K562 (cell line): ENCODE measurements at regions not wholly inside any gene's neighbourhood (a gene's known extent, or its start where the extent isn't known, plus 50 kb on each side); places are given as distances from the start of the nearest gene placed in this dataset.

ENCODE experiments used
- RBM14 ChIP-seq: fragments of 200-400 bp; formaldehyde crosslinking; IDR thresholded peaks from 2 replicates; pipeline ENCODE4 v1.6.1; 2018; ENCODE audit warnings: low read depth, mild to moderate bottlenecking, low read length, moderate library complexity, borderline replicate concordance; ENCODE audit not compliant: insufficient read depth
- ZNF146 ChIP-seq: IDR thresholded peaks from one replicate; pipeline ENCODE4 v1.6.1; 2018; ENCODE audit warnings: missing compliant biosample characterization; ENCODE audit not compliant: unreplicated experiment
- ZNF354B ChIP-seq: fragments of 250-450 bp; sonication (Bioruptor Pico); IDR thresholded peaks from 2 replicates; pipeline ENCODE4 v1.4.0; 2020
- TF ChIP-seq, protein P1 (sequence below): fragments of 450-650 bp; IDR thresholded peaks from 2 replicates; pipeline ENCODE4 v1.6.1; 2016; ENCODE audit warnings: low read depth

DNA sequence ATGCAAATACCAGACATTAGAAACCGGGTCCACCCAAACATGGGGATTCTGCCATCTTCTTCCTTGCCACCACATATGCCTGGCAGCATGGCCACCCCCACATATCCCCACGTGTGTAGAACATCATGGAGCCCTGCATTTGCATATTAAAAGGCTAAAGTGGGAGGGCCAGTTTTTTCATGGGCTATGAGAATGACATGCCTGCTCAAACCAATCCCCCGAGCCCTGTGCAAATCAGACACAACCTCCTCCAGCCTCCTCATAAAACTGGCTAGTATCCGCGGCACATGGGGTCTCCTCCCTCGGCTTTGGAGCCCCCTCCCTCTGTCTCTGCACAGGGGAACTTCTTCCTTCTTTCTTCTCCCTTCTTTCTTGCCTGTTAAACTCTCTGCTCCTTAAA, 174.9 kb upstream of the WSCD1 start (continued):
- TF ChIP-seq, protein P1, sequence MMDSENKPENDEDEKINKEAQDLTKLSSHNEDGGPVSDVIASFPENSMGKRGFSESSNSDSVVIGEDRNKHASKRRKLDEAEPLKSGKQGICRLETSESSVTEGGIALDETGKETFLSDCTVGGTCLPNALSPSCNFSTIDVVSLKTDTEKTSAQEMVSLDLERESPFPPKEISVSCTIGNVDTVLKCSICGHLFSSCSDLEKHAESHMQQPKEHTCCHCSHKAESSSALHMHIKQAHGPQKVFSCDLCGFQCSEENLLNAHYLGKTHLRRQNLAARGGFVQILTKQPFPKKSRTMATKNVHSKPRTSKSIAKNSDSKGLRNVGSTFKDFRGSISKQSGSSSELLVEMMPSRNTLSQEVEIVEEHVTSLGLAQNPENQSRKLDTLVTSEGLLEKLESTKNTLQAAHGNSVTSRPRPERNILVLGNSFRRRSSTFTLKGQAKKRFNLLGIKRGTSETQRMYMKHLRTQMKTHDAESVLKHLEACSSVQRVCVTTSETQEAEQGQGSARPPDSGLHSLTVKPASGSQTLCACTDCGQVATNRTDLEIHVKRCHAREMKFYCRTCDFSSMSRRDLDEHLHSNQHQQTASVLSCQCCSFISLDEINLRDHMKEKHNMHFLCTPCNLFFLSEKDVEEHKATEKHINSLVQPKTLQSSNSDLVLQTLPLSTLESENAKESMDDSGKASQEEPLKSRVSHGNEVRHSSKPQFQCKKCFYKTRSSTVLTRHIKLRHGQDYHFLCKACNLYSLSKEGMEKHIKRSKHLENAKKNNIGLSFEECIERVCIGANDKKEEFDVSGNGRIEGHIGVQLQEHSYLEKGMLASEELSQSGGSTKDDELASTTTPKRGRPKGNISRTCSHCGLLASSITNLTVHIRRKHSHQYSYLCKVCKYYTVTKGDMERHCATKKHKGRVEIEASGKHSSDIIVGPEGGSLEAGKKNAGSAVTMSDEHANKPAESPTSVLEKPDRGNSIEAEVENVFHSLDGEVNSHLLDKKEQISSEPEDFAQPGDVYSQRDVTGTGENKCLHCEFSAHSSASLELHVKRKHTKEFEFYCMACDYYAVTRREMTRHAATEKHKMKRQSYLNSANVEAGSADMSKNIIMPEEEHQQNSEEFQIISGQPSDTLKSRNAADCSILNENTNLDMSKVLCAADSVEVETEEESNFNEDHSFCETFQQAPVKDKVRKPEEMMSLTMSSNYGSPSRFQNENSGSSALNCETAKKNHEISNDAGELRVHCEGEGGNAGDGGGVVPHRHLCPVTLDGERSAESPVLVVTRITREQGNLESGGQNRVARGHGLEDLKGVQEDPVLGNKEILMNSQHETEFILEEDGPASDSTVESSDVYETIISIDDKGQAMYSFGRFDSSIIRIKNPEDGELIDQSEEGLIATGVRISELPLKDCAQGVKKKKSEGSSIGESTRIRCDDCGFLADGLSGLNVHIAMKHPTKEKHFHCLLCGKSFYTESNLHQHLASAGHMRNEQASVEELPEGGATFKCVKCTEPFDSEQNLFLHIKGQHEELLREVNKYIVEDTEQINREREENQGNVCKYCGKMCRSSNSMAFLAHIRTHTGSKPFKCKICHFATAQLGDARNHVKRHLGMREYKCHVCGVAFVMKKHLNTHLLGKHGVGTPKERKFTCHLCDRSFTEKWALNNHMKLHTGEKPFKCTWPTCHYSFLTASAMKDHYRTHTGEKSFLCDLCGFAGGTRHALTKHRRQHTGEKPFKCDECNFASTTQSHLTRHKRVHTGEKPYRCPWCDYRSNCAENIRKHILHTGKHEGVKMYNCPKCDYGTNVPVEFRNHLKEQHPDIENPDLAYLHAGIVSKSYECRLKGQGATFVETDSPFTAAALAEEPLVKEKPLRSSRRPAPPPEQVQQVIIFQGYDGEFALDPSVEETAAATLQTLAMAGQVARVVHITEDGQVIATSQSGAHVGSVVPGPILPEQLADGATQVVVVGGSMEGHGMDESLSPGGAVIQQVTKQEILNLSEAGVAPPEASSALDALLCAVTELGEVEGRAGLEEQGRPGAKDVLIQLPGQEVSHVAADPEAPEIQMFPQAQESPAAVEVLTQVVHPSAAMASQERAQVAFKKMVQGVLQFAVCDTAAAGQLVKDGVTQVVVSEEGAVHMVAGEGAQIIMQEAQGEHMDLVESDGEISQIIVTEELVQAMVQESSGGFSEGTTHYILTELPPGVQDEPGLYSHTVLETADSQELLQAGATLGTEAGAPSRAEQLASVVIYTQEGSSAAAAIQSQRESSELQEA = no peak
- TF ChIP-seq ZNF354B (CRISPR knock-in tag) (no peak), RBM14 (no peak), ZNF146 (no peak)
- TF ChIP-seq, all 486 proteins: peak for 0
